GM23338 (cell line): ENCODE measurements at regions not wholly inside any gene's neighbourhood (a gene's known extent, or its start where the extent isn't known, plus 50 kb on each side); places are given as distances from the start of the nearest gene placed in this dataset.

Experiments
- ATAC-seq: fragments of 200-7000 bp; cut with Tn5 transposase; 3 replicates; pipeline ENCODE4 v1.9.1; 2020
- DNase-seq: peaks from one replicate; pipeline ENCODE4 v3.0.0-alpha.2; 2015; ENCODE audit warnings: low spot score
- H2AFZ ChIP-seq: fragments of 200-600 bp; sonication (generic); 2 replicates; pipeline ENCODE4 v1.8.0; 2016; ENCODE audit warnings: antibody characterized with exemption, mild to moderate bottlenecking, moderate library complexity
- H3F3A ChIP-seq: fragments of 200-600 bp; sonication (generic); replicated peaks from 2 replicates; pipeline ENCODE4 v1.8.0; 2017; ENCODE audit warnings: antibody characterized with exemption, mixed run types, low read depth
- H3K27ac ChIP-seq: fragments of 200-600 bp; sonication (generic); 2 replicates; pipeline ENCODE4 v1.6.1; 2016; ENCODE audit warnings: low read depth
- H3K27me3 ChIP-seq: fragments of 200-600 bp; sonication (generic); 2 replicates; pipeline ENCODE4 v1.8.0; 2016; ENCODE audit warnings: mild to moderate bottlenecking, mixed run types, moderate library complexity; ENCODE audit not compliant: insufficient read depth
- H3K36me3 ChIP-seq: fragments of 200-600 bp; sonication (generic); 2 replicates; pipeline ENCODE4 v1.8.0; 2016; ENCODE audit warnings: mild to moderate bottlenecking; ENCODE audit not compliant: insufficient read depth
- H3K4me1 ChIP-seq: fragments of 200-600 bp; sonication (generic); 2 replicates; pipeline ENCODE4 v1.8.0; 2016; ENCODE audit warnings: mild to moderate bottlenecking, moderate library complexity; ENCODE audit not compliant: insufficient read depth
- H3K4me2 ChIP-seq: fragments of 200-600 bp; sonication (generic); 2 replicates; pipeline ENCODE4 v1.7.1; 2017; ENCODE audit warnings: mixed run types
- H3K4me3 ChIP-seq: fragments of 200-600 bp; sonication (generic); 2 replicates; pipeline ENCODE4 v1.6.1; 2016; ENCODE audit warnings: mixed run types
- H3K79me2 ChIP-seq: fragments of 200-600 bp; sonication (generic); replicated peaks from 2 replicates; pipeline ENCODE4 v1.8.0; 2017; ENCODE audit warnings: mild to moderate bottlenecking; ENCODE audit not compliant: insufficient read depth
- H3K9me2 ChIP-seq: fragments of 200-600 bp; sonication (generic); 2 replicates; pipeline ENCODE4 v1.8.0; 2017; ENCODE audit not compliant: insufficient read depth
- H4K20me1 ChIP-seq: fragments of 200-600 bp; sonication (generic); replicated peaks from 2 replicates; pipeline ENCODE4 v1.8.0; 2017; ENCODE audit warnings: mild to moderate bottlenecking; ENCODE audit not compliant: insufficient read depth
- H3K27ac Mint-ChIP-seq: 2 replicates; pipeline ENCODE4 v1.8.0; 2020; ENCODE audit warnings: inconsistent platforms, mild to moderate bottlenecking, moderate library complexity, mixed read lengths
- H3K27me3 Mint-ChIP-seq: 3 replicates; pipeline ENCODE4 v1.8.0; 2022; ENCODE audit warnings: low read depth, mild to moderate bottlenecking, moderate library complexity, mixed read lengths, inconsistent platforms; ENCODE audit not compliant: insufficient read depth, poor library complexity
- H3K36me3 Mint-ChIP-seq: 3 replicates; pipeline ENCODE4 v1.8.0; 2021; ENCODE audit warnings: low read depth, mild to moderate bottlenecking, inconsistent platforms, moderate library complexity, mixed read lengths
- H3K4me1 Mint-ChIP-seq: 3 replicates; pipeline ENCODE4 v1.8.0; 2020; ENCODE audit warnings: mild to moderate bottlenecking, inconsistent platforms, mixed read lengths
- H3K4me3 Mint-ChIP-seq: 3 replicates; pipeline ENCODE4 v1.8.0; 2021; ENCODE audit warnings: moderate library complexity, mild to moderate bottlenecking, inconsistent platforms, mixed read lengths
- H3K9me3 Mint-ChIP-seq: 3 replicates; pipeline ENCODE4 v1.8.0; 2020; ENCODE audit warnings: moderate library complexity, mild to moderate bottlenecking, inconsistent platforms, mixed read lengths
- CREB1 ChIP-seq: fragments of 250-450 bp; sonication (Bioruptor Pico); IDR thresholded peaks from 2 replicates; pipeline ENCODE4 v1.5.0; 2020; ENCODE audit warnings: low read depth, mild to moderate bottlenecking, moderate library complexity
- EZH2 ChIP-seq: fragments of 200-600 bp; sonication (generic); IDR thresholded peaks from one replicate; pipeline ENCODE4 v1.8.0; 2017; ENCODE audit warnings: antibody characterized with exemption, mild to moderate bottlenecking, low read depth; ENCODE audit not compliant: unreplicated experiment
- NANOG ChIP-seq: IDR thresholded peaks from 2 replicates; pipeline ENCODE4 v1.6.1; 2016; ENCODE audit warnings: antibody characterized with exemption, borderline replicate concordance
- POLR2AphosphoS5 ChIP-seq: IDR thresholded peaks from 2 replicates; pipeline ENCODE4 v1.6.1; 2016; ENCODE audit warnings: antibody characterized with exemption, low read depth
- TF ChIP-seq, protein P1 (sequence below): fragments of 250-450 bp; sonication (Bioruptor Pico); IDR thresholded peaks from 2 replicates; pipeline ENCODE4 v1.5.0; 2020; ENCODE audit warnings: mild to moderate bottlenecking, moderate library complexity

DNA sequence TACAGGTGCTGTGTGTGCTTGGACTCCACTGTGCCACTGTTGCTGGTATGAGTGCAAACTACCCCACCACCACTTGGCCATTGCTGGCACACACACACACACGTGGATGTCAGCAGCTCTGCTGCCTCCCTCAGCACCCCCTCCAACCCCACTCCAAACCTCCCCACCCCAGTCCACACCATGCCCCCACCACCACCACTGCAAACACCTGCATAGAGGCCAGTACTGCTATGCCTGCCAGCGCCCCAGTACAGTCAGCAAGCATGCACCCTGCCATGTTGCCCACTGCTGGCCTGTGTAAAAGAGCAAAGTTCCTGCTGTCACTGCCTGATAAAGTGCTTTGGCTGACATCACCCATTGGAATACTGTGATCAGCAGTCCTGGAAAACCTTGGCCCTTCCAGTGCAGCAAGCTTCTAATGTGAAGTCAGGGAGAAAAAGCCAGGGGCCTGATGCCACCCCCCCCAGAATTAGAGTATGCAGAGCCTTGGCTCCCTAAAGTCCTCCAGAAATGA, 519.2 kb upstream of the PCDH15 start:
- no peaks in the 10 kb centered on the region for H3K27me3 ChIP-seq
- no peak overlapping the region for H3K27ac Mint-ChIP-seq
- peaks cover 12% of the 10 kb centered on the region; the same call in 1 of the 2 replicates for H3K9me2 ChIP-seq
- H3K27ac ChIP-seq: no peak overlapping the region
- H3F3A ChIP-seq: no peaks in the 10 kb centered on the region
- DNase-seq (no peak), ATAC-seq (no peak)
- H3K27me3 Mint-ChIP-seq: peaks cover 5% of the 10 kb centered on the region
- no peak overlapping the region for H2AFZ ChIP-seq
- no peak overlapping the region for H3K4me3 ChIP-seq
- no peaks in the 10 kb centered on the region for H3K4me1 ChIP-seq
- H3K4me1 Mint-ChIP-seq: peaks cover 6% of the 10 kb centered on the region
- H3K36me3 Mint-ChIP-seq: no peaks in the 10 kb centered on the region; the same call in 2 of the 3 replicates
- no peaks in the 10 kb centered on the region for H3K79me2 ChIP-seq
- H3K4me3 Mint-ChIP-seq: no peak overlapping the region
- no peak for TF ChIP-seq EZH2
- TF ChIP-seq, protein P1, sequence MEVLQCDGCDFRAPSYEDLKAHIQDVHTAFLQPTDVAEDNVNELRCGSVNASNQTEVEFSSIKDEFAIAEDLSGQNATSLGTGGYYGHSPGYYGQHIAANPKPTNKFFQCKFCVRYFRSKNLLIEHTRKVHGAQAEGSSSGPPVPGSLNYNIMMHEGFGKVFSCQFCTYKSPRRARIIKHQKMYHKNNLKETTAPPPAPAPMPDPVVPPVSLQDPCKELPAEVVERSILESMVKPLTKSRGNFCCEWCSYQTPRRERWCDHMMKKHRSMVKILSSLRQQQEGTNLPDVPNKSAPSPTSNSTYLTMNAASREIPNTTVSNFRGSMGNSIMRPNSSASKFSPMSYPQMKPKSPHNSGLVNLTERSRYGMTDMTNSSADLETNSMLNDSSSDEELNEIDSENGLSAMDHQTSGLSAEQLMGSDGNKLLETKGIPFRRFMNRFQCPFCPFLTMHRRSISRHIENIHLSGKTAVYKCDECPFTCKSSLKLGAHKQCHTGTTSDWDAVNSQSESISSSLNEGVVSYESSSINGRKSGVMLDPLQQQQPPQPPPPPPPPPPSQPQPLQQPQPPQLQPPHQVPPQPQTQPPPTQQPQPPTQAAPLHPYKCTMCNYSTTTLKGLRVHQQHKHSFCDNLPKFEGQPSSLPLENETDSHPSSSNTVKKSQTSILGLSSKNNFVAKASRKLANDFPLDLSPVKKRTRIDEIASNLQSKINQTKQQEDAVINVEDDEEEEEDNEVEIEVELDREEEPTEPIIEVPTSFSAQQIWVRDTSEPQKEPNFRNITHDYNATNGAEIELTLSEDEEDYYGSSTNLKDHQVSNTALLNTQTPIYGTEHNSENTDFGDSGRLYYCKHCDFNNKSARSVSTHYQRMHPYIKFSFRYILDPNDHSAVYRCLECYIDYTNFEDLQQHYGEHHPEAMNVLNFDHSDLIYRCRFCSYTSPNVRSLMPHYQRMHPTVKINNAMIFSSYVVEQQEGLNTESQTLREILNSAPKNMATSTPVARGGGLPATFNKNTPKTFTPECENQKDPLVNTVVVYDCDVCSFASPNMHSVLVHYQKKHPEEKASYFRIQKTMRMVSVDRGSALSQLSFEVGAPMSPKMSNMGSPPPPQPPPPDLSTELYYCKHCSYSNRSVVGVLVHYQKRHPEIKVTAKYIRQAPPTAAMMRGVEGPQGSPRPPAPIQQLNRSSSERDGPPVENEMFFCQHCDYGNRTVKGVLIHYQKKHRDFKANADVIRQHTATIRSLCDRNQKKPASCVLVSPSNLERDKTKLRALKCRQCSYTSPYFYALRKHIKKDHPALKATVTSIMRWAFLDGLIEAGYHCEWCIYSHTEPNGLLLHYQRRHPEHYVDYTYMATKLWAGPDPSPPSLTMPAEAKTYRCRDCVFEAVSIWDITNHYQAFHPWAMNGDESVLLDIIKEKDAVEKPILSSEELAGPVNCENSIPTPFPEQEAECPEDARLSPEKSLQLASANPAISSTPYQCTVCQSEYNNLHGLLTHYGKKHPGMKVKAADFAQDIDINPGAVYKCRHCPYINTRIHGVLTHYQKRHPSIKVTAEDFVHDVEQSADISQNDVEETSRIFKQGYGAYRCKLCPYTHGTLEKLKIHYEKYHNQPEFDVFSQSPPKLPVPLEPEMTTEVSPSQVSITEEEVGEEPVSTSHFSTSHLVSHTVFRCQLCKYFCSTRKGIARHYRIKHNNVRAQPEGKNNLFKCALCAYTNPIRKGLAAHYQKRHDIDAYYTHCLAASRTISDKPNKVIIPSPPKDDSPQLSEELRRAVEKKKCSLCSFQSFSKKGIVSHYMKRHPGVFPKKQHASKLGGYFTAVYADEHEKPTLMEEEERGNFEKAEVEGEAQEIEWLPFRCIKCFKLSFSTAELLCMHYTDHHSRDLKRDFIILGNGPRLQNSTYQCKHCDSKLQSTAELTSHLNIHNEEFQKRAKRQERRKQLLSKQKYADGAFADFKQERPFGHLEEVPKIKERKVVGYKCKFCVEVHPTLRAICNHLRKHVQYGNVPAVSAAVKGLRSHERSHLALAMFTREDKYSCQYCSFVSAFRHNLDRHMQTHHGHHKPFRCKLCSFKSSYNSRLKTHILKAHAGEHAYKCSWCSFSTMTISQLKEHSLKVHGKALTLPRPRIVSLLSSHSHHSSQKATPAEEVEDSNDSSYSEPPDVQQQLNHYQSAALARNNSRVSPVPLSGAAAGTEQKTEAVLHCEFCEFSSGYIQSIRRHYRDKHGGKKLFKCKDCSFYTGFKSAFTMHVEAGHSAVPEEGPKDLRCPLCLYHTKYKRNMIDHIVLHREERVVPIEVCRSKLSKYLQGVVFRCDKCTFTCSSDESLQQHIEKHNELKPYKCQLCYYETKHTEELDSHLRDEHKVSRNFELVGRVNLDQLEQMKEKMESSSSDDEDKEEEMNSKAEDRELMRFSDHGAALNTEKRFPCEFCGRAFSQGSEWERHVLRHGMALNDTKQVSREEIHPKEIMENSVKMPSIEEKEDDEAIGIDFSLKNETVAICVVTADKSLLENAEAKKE (CRISPR knock-in tag): no peak
- TF ChIP-seq CREB1 (CRISPR knock-in tag): no peak
- TF ChIP-seq POLR2AphosphoS5: no peak
- TF ChIP-seq NANOG: no peak
- no peaks in the 10 kb centered on the region for H4K20me1 ChIP-seq
- H3K4me2 ChIP-seq: no peak overlapping the region
- H3K9me3 Mint-ChIP-seq: peaks cover 10% of the 10 kb centered on the region; the same call in 1 of the 3 replicates
- no peaks in the 10 kb centered on the region for H3K36me3 ChIP-seq
